A673 (cell line): ENCODE measurements at regions not wholly inside any gene's neighbourhood (a gene's known extent, or its start where the extent isn't known, plus 50 kb on each side); places are given as distances from the start of the nearest gene placed in this dataset.

Experiments
- BruUV-seq: library from RNA; stranded (reverse); fragments of 400-500 nt; replicated peaks from 2 replicates; lab custom pipeline; 2021; lab: Mats Ljungman, UMichigan
- CTCF ChIA-PET: fragments of 300-600 bp; sonication (Branson Sonifier 250); formaldehyde crosslinking; loops from one replicate; lab custom pipeline; 2022; ENCODE audit warnings: antibody characterized with exemption; lab: Charles Lee
- POLR2A ChIA-PET: fragments of 300-600 bp; sonication (Branson Sonifier 250); formaldehyde crosslinking; loops from one replicate; lab custom pipeline; 2022; ENCODE audit warnings: antibody characterized with exemption; ENCODE audit not compliant: low non-redundant PET; lab: Charles Lee
- DNase-seq: peaks from one replicate; pipeline ENCODE4 v3.0.0-alpha.2; 2015; ENCODE audit warnings: low spot score
- H3K27ac ChIP-seq: fragments of 200-600 bp; sonication (generic); 2 replicates; pipeline ENCODE4 v1.5.1; 2016; ENCODE audit warnings: mixed run types, low read depth, mild to moderate bottlenecking, mixed read lengths, antibody characterized with exemption, low read length; ENCODE audit not compliant: poor library complexity, severe bottlenecking
- H3K27me3 ChIP-seq: fragments of 200-600 bp; sonication (generic); replicated peaks from 2 replicates; pipeline ENCODE4 v1.6.1; 2017; ENCODE audit warnings: mixed run types, low read depth, mild to moderate bottlenecking, mixed read lengths, antibody characterized with exemption, low read length; ENCODE audit not compliant: insufficient read depth, poor library complexity
- H3K36me3 ChIP-seq: fragments of 200-600 bp; sonication (generic); 2 replicates; pipeline ENCODE4 v1.6.1; 2016; ENCODE audit warnings: mixed run types, mild to moderate bottlenecking, mixed read lengths, antibody characterized with exemption, low read length; ENCODE audit not compliant: insufficient read depth, poor library complexity, severe bottlenecking
- H3K4me1 ChIP-seq: fragments of 200-600 bp; sonication (generic); 2 replicates; pipeline ENCODE4 v1.6.1; 2017; ENCODE audit warnings: mixed run types, mild to moderate bottlenecking, mixed read lengths, antibody characterized with exemption, low read length; ENCODE audit not compliant: insufficient read depth, poor library complexity, severe bottlenecking
- H3K4me3 ChIP-seq: fragments of 200-600 bp; sonication (generic); 2 replicates; pipeline ENCODE4 v1.5.1; 2016; ENCODE audit warnings: low read depth, mixed run types, mild to moderate bottlenecking, mixed read lengths, low read length; ENCODE audit not compliant: poor library complexity, severe bottlenecking
- H3K9me3 ChIP-seq: fragments of 200-600 bp; sonication (generic); 2 replicates; pipeline ENCODE4 v1.6.1; 2016; ENCODE audit warnings: mixed run types, low read depth, mild to moderate bottlenecking, mixed read lengths, antibody characterized with exemption, low read length; ENCODE audit not compliant: poor library complexity, severe bottlenecking
- EZH2 ChIP-seq: fragments of 200-600 bp; sonication (generic); IDR thresholded peaks from 2 replicates; pipeline ENCODE4 v1.6.1; 2017; ENCODE audit warnings: borderline replicate concordance, low read depth, mild to moderate bottlenecking, mixed read lengths, antibody characterized with exemption, low read length; ENCODE audit not compliant: poor library complexity, severe bottlenecking
- intact Hi-C: fragments of 100-400 bp; cut with micrococcal nuclease; formaldehyde crosslinking; loops from one replicate; pipeline ENCODE4 v1.10.0; 2022; ENCODE audit not compliant: unreplicated experiment
- TF ChIP-seq, protein P1 (sequence below): fragments of 300-800, 200-600 bp; sonication (generic); conservative IDR thresholded peaks from 2 replicates; pipeline ENCODE4 v1.5.1; 2017; ENCODE audit warnings: low read depth, mild to moderate bottlenecking, antibody characterized with exemption, low read length, moderate library complexity, mixed read lengths

DNA sequence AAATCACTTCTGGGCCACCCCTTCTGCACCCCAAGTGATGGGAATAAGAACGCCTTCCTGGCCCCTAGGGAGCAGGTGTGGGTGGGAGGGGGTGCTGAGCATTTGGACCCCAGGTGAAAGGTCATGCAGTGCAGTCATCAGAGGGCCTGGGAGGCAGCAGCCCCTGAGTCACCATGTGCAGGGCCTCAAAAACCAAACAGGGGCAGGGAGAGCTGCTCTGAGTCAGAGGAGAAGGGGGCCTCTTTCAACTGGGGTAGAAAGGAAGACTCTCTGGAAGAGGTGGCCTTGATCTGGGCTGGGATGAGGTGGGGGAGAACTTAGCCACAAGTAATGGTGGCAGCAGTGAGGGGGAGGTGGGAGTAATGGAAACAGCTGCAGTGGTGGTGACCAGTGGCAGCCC, 164.3 kb downstream of the BUB3 start:
- no peaks in the 10 kb centered on the region for H3K27me3 ChIP-seq
- no peaks in the 10 kb centered on the region for H3K9me3 ChIP-seq
- DNase-seq: no peak
- TF ChIP-seq, protein P1, sequence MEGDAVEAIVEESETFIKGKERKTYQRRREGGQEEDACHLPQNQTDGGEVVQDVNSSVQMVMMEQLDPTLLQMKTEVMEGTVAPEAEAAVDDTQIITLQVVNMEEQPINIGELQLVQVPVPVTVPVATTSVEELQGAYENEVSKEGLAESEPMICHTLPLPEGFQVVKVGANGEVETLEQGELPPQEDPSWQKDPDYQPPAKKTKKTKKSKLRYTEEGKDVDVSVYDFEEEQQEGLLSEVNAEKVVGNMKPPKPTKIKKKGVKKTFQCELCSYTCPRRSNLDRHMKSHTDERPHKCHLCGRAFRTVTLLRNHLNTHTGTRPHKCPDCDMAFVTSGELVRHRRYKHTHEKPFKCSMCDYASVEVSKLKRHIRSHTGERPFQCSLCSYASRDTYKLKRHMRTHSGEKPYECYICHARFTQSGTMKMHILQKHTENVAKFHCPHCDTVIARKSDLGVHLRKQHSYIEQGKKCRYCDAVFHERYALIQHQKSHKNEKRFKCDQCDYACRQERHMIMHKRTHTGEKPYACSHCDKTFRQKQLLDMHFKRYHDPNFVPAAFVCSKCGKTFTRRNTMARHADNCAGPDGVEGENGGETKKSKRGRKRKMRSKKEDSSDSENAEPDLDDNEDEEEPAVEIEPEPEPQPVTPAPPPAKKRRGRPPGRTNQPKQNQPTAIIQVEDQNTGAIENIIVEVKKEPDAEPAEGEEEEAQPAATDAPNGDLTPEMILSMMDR: no peak
- no peak for TF ChIP-seq EZH2
- BruUV-seq: no TSS peak
- H3K36me3 ChIP-seq: no peaks in the 10 kb centered on the region
- intact Hi-C loops: no loop called here
- H3K4me1 ChIP-seq: no peaks in the 10 kb centered on the region
- ChIA-PET POLR2A (no interaction called here), CTCF (no interaction called here)
- H3K27ac ChIP-seq: no peak overlapping the region
- H3K4me3 ChIP-seq: no peak overlapping the region

DNA sequence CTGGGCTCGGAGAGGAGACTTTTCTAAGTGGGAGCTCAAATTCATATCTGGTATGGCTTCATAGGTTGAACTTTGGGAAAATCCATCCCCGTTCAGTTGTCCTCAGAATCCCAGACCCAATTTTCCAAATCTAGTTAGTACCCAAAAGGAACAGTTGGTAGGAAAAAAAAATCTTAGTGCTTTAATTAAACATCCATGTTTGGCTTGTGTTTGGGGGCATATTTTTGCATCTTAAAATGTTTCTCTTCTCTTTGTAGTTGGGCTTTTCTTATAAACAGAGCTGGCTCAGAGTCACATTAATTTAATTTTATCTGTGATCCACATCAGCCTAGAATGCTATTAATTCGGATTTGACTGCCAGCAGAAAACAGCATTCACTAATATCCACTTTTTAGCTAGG, 165.9 kb downstream of the BUB3 start:
- BruUV-seq: no TSS peak
- ChIA-PET POLR2A (no interaction called here), CTCF (no interaction called here)

DNA sequence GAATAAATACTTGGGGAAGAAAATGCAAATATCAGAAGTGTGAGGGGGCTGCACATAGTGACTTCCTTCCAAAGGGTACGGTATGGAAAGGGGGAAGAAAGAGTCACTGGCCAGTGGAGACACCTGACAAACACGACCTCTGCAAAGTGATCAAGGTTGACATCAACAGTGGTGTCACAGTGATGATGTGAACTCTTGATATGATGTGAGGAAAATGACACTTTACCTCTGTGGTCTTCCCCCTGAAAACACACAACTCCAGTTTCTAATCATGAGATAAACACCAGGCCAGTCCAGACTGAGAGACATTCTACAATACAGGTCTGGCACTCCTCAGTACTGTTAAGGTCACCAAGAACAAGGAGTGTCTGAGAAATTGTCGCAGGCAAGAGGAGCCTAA, 169.7 kb downstream of the BUB3 start:
- no peak overlapping the region for H3K27ac ChIP-seq
- H3K27me3 ChIP-seq: no peaks in the 10 kb centered on the region
- no peaks in the 10 kb centered on the region for H3K4me1 ChIP-seq
- BruUV-seq: no TSS peak
- no peak overlapping the region for H3K4me3 ChIP-seq
- intact Hi-C loops: no loop called here
- TF ChIP-seq EZH2: no peak
- TF ChIP-seq, protein P1: no peak
- H3K9me3 ChIP-seq: no peaks in the 10 kb centered on the region
- POLR2A ChIA-PET: no interaction called here
- no peaks in the 10 kb centered on the region for H3K36me3 ChIP-seq
- CTCF ChIA-PET: no interaction called here
- DNase-seq: no peak

More for the DNA sequence above, 165.9 kb downstream of the BUB3 start:
- intact Hi-C loops: no loop called here
- Histone ChIP-seq H3K27ac (no peak overlapping the region), H3K36me3 (no peaks in the 10 kb centered on the region), H3K9me3 (no peaks in the 10 kb centered on the region), H3K27me3 (no peaks in the 10 kb centered on the region), H3K4me3 (no peak overlapping the region), H3K4me1 (no peaks in the 10 kb centered on the region)
- TF ChIP-seq, protein P1: no peak
- no peak for TF ChIP-seq EZH2
- no peak for DNase-seq
